Fibroblast of lung (primary cell): ENCODE measurements at regions not wholly inside any gene's neighbourhood (a gene's known extent, or its start where the extent isn't known, plus 50 kb on each side); places are given as distances from the start of the nearest gene placed in this dataset.

Experiments used
- DNase-seq, 2 donors: peaks; one replicate each; pipeline versions ENCODE4 v3.0.0 to v3.0.0-alpha.2; 2010; ENCODE audit warnings: low read depth in 2 of 2
- H2AFZ ChIP-seq: 2 replicates; pipeline ENCODE4 v1.5.1; 2012; ENCODE audit warnings: low read length, control low read depth, inconsistent platforms
- H3K27ac ChIP-seq: 2 replicates; pipeline ENCODE4 v1.5.1; 2011; ENCODE audit warnings: low read length, control low read depth; ENCODE audit not compliant: insufficient read depth
- H3K27me3 ChIP-seq: 2 replicates; pipeline ENCODE4 v1.5.1; 2011; ENCODE audit warnings: mild to moderate bottlenecking, low read length; ENCODE audit not compliant: control insufficient read depth, insufficient read depth
- H3K36me3 ChIP-seq: 2 replicates; pipeline ENCODE4 v1.5.1; 2011; ENCODE audit warnings: low read length; ENCODE audit not compliant: control insufficient read depth, insufficient read depth
- H3K4me1 ChIP-seq: 2 replicates; pipeline ENCODE4 v1.5.1; 2011; ENCODE audit warnings: low read length; ENCODE audit not compliant: control insufficient read depth, insufficient read depth; ENCODE audit errors: extremely low read depth
- H3K4me2 ChIP-seq: 2 replicates; pipeline ENCODE4 v1.5.1; 2011; ENCODE audit warnings: low read length, control low read depth; ENCODE audit not compliant: insufficient read depth; ENCODE audit errors: extremely low read depth
- H3K4me3 ChIP-seq, 4 experiments: fragments of 200-600 bp in 1 of 4; sonication (generic) in 1 of 4; replicated peaks in 1 of 4; 2 replicates each; pipeline ENCODE4 v1.5.1; 2011 to 2016; ENCODE audit warnings: low read length in 4 of 4, low read depth in 3 of 4, mild to moderate bottlenecking in 3 of 4, control low read depth in 2 of 4, inconsistent platforms in 1 of 4, mixed read lengths in 1 of 4; ENCODE audit not compliant: insufficient read depth in 1 of 4; ENCODE audit errors: control extremely low read depth in 1 of 4
- H3K79me2 ChIP-seq: 2 replicates; pipeline ENCODE4 v1.5.1; 2012; ENCODE audit warnings: mild to moderate bottlenecking, low read length, inconsistent platforms; ENCODE audit not compliant: control insufficient read depth, insufficient read depth
- H3K9ac ChIP-seq: 2 replicates; pipeline ENCODE4 v1.5.1; 2011; ENCODE audit warnings: mild to moderate bottlenecking, low read length, control low read depth; ENCODE audit not compliant: insufficient read depth
- H3K9me3 ChIP-seq: 2 replicates; pipeline ENCODE4 v1.5.1; 2012; ENCODE audit warnings: low read depth, low read length; ENCODE audit not compliant: control insufficient read depth, insufficient read depth
- H4K20me1 ChIP-seq: 2 replicates; pipeline ENCODE4 v1.5.1; 2011; ENCODE audit warnings: low read length; ENCODE audit not compliant: control insufficient read depth, insufficient read depth; ENCODE audit errors: extremely low read depth
- EZH2 ChIP-seq: IDR thresholded peaks from 2 replicates; pipeline ENCODE4 v1.5.1; 2012; ENCODE audit warnings: low read length, control low read depth, mild to moderate bottlenecking; ENCODE audit errors: missing control alignments
- TF ChIP-seq, protein P1 (sequence below), 2 donors: IDR thresholded peaks in 1 of 2; conservative IDR thresholded peaks in 1 of 2; 1 replicate in 1 of 2; 2 replicates in 1 of 2; pipeline ENCODE4 v1.5.1; 2011 to 2012; ENCODE audit warnings: low read length in 2 of 2, control low read depth in 1 of 2, inconsistent platforms in 1 of 2, low read depth in 1 of 2, mild to moderate bottlenecking in 1 of 2

- no peak overlapping the region for H3K4me3 ChIP-seq
- no peaks in the 10 kb centered on the region for H3K4me1 ChIP-seq
- H2AFZ ChIP-seq: no peak overlapping the region
- H3K27ac ChIP-seq: no peak overlapping the region
- TF ChIP-seq EZH2: no peak
- TF ChIP-seq, protein P1, sequence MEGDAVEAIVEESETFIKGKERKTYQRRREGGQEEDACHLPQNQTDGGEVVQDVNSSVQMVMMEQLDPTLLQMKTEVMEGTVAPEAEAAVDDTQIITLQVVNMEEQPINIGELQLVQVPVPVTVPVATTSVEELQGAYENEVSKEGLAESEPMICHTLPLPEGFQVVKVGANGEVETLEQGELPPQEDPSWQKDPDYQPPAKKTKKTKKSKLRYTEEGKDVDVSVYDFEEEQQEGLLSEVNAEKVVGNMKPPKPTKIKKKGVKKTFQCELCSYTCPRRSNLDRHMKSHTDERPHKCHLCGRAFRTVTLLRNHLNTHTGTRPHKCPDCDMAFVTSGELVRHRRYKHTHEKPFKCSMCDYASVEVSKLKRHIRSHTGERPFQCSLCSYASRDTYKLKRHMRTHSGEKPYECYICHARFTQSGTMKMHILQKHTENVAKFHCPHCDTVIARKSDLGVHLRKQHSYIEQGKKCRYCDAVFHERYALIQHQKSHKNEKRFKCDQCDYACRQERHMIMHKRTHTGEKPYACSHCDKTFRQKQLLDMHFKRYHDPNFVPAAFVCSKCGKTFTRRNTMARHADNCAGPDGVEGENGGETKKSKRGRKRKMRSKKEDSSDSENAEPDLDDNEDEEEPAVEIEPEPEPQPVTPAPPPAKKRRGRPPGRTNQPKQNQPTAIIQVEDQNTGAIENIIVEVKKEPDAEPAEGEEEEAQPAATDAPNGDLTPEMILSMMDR (conservative IDR thresholded peaks at IDR 0.05 in 1 of 2, IDR thresholded peaks at IDR 0.05 in 1 of 2; ENCODE audit: low read depth in 1 of 2, low read length in 2 of 2): no peak
- no peak overlapping the region for H3K4me2 ChIP-seq
- no peaks in the 10 kb centered on the region for H3K9me3 ChIP-seq
- H3K9ac ChIP-seq: no peak overlapping the region
- H4K20me1 ChIP-seq: no peaks in the 10 kb centered on the region
- no peaks in the 10 kb centered on the region for H3K27me3 ChIP-seq
- H3K79me2 ChIP-seq: no peaks in the 10 kb centered on the region
- DNase-seq: peak in 1 of 2 donors; percentile 4
- no peaks in the 10 kb centered on the region for H3K36me3 ChIP-seq
Observed at GRCh38 chr14:37813732-37814131, 218.3 kb downstream of the TTC6 start.

GRCh38 chr14:37816135-37816534 is 220.7 kb downstream of the TTC6 start:
- no peaks in the 10 kb centered on the region for H3K27me3 ChIP-seq
- no peaks in the 10 kb centered on the region for H3K36me3 ChIP-seq
- DNase-seq: no peak
- no peaks in the 10 kb centered on the region for H3K4me1 ChIP-seq
- H3K27ac ChIP-seq: no peak overlapping the region
- H4K20me1 ChIP-seq: no peaks in the 10 kb centered on the region
- no peaks in the 10 kb centered on the region for H3K9me3 ChIP-seq
- H3K4me3 ChIP-seq: no peak overlapping the region
- H3K79me2 ChIP-seq: no peaks in the 10 kb centered on the region
- H3K9ac ChIP-seq: no peak overlapping the region
- TF ChIP-seq EZH2: no peak
- TF ChIP-seq, protein P1 (conservative IDR thresholded peaks at IDR 0.05 in 1 of 2, IDR thresholded peaks at IDR 0.05 in 1 of 2; ENCODE audit: low read depth in 1 of 2, low read length in 2 of 2): no peak
- H2AFZ ChIP-seq: no peak overlapping the region
- no peak overlapping the region for H3K4me2 ChIP-seq

DNA sequence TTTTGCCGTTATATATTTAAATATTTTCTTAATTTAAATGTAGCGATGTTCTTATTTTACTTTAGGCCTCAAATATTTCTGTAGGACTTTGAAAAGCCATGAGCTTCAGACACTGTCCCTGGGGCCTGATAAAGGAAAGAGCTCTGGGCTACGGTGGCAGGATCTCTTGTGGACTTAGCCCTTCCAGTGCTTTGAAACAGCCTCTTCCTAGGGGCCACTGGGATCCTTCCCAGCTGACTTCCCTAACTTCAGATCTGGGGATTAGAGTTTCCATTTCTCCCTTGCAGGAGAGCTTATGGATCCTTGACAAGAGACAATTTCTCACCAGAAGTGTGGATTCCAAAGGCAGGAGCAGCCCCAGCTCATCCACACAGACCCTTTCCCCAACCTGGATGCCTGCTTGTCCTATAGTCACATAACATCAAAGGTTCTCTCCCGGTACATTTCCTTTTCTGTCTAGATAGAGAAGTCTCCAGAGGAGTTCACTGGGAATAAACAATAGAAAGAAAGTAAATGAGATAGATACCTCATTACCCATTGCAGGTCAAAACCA is 221.4 kb downstream of the TTC6 start:
- no peak for TF ChIP-seq EZH2
- no peaks in the 10 kb centered on the region for H3K27me3 ChIP-seq
- no peaks in the 10 kb centered on the region for H3K36me3 ChIP-seq
- H3K4me3 ChIP-seq: no peak overlapping the region
- DNase-seq: no peak
- no peak overlapping the region for H3K4me2 ChIP-seq
- no peak overlapping the region for H2AFZ ChIP-seq
- no peak overlapping the region for H3K27ac ChIP-seq
- H4K20me1 ChIP-seq: no peaks in the 10 kb centered on the region
- H3K9me3 ChIP-seq: no peaks in the 10 kb centered on the region
- no peaks in the 10 kb centered on the region for H3K79me2 ChIP-seq
- no peak overlapping the region for H3K9ac ChIP-seq
- H3K4me1 ChIP-seq: no peaks in the 10 kb centered on the region
